HL-60 (cell line): ENCODE measurements at regions not wholly inside any gene's neighbourhood (a gene's known extent, or its start where the extent isn't known, plus 50 kb on each side); places are given as distances from the start of the nearest gene placed in this dataset.

ENCODE experiments used
- DNase-seq, 2 experiments: peaks; one replicate each; pipeline ENCODE4 v3.0.0-alpha.2; 2010 to 2020; ENCODE audit warnings: low read depth in 1 of 2, low spot score in 1 of 2
- H3K27ac ChIP-seq: fragments of 250-450 bp; sonication (Bioruptor Pico); replicated peaks from 2 replicates; pipeline ENCODE4 v1.5.1; 2020; ENCODE audit warnings: mild to moderate bottlenecking, moderate library complexity
- H3K27me3 ChIP-seq: fragments of 250-450 bp; sonication (Bioruptor Pico); 2 replicates; pipeline ENCODE4 v1.5.1; 2021; ENCODE audit warnings: mild to moderate bottlenecking, moderate library complexity; ENCODE audit not compliant: insufficient read depth, poor library complexity, severe bottlenecking
- H3K4me3 ChIP-seq: replicated peaks from 2 replicates; pipeline ENCODE4 v1.5.1; 2011; ENCODE audit warnings: mild to moderate bottlenecking, control low read depth, low read length; ENCODE audit not compliant: insufficient read depth
- GABPA ChIP-seq: IDR thresholded peaks from 2 replicates; pipeline ENCODE4 v1.6.1; 2012; ENCODE audit warnings: low read depth
- POLR2AphosphoS5 ChIP-seq: IDR thresholded peaks from 2 replicates; pipeline ENCODE4 v1.6.1; 2012; ENCODE audit warnings: low read depth
- REST ChIP-seq: IDR thresholded peaks from 2 replicates; pipeline ENCODE4 v1.6.1; 2012; ENCODE audit warnings: low read depth; ENCODE audit not compliant: insufficient replicate concordance
- SPI1 ChIP-seq: IDR thresholded peaks from 2 replicates; pipeline ENCODE4 v1.6.1; 2012; ENCODE audit warnings: low read depth, mild to moderate bottlenecking, borderline replicate concordance
- TF ChIP-seq, protein P1 (sequence below): IDR thresholded peaks from one replicate; pipeline ENCODE4 v1.5.1; 2011; ENCODE audit warnings: low read length, control low read depth, inconsistent platforms; ENCODE audit not compliant: insufficient read depth

DNA sequence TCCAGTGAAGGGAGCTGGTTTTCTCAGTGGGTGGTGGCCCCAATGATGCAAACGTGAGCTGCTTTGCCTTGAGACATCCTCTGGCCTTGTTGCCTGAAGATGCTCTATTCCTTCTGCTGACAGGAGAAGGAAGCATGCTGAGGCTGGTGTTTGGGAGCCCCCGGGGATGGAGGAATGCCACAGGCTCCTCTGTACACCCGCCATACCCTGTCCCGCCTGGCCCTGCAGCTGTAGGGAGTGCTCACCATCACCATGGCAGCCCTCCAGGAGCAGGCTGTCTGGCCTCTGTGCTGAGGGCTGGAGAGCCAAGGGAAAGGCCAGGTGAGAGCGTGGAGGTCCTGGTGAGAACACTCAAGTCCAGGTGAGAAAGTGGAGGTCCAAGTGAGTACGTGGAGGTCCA is 134.4 kb downstream of the MRPL36 start:
- Histone ChIP-seq H3K4me3 (no peak overlapping the region), H3K27ac (no peak overlapping the region), H3K27me3 (peaks cover 18% of the 10 kb centered on the region)
- TF ChIP-seq POLR2AphosphoS5 (no peak), GABPA (no peak), REST (no peak), SPI1 (no peak)
- TF ChIP-seq, protein P1, sequence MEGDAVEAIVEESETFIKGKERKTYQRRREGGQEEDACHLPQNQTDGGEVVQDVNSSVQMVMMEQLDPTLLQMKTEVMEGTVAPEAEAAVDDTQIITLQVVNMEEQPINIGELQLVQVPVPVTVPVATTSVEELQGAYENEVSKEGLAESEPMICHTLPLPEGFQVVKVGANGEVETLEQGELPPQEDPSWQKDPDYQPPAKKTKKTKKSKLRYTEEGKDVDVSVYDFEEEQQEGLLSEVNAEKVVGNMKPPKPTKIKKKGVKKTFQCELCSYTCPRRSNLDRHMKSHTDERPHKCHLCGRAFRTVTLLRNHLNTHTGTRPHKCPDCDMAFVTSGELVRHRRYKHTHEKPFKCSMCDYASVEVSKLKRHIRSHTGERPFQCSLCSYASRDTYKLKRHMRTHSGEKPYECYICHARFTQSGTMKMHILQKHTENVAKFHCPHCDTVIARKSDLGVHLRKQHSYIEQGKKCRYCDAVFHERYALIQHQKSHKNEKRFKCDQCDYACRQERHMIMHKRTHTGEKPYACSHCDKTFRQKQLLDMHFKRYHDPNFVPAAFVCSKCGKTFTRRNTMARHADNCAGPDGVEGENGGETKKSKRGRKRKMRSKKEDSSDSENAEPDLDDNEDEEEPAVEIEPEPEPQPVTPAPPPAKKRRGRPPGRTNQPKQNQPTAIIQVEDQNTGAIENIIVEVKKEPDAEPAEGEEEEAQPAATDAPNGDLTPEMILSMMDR: no peak
- DNase-seq: no peak

DNA sequence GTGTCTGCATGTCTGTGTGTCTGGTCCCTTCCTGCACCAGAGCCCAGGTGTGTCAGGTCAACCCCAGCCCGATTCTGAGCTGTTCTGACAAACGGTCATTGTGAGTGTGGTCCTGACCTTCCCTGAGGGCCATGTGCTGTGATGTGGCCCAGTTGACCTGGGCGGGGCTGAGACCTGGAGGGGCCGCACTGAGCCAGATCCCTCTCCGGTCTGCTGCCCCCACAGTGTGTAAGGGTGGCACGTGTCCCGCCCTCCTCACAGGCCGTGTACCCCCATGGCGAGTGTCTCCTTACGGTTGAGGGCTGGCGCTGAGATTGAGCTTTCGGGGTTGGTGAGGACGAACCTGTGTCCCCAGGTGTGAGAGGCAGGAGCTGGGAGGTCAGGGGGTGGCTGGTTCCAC is 136.5 kb downstream of the MRPL36 start:
- peaks cover 20% of the 10 kb centered on the region for H3K27me3 ChIP-seq
- TF ChIP-seq REST (no peak), SPI1 (no peak), POLR2AphosphoS5 (no peak), GABPA (no peak)
- TF ChIP-seq, protein P1: no peak
- no peak for DNase-seq
- H3K27ac ChIP-seq: no peak overlapping the region
- H3K4me3 ChIP-seq: no peak overlapping the region

- Histone ChIP-seq H3K4me3 (no peak overlapping the region), H3K27ac (no peak overlapping the region), H3K27me3 (peaks cover 14% of the 10 kb centered on the region)
- no peak for DNase-seq
- no peak for TF ChIP-seq POLR2AphosphoS5
- TF ChIP-seq GABPA: no peak
- TF ChIP-seq REST: no peak
- TF ChIP-seq SPI1: no peak
- TF ChIP-seq, protein P1: no peak
Observed at GRCh38 chr5:1662559-1663085, 137.0 kb downstream of the MRPL36 start.
